ENCODE measurements at regions not wholly inside any gene's neighbourhood (a gene's known extent, or its start where the extent isn't known, plus 50 kb on each side); places are given as distances from the start of the nearest gene placed in this dataset.

GRCh38 chr9:90504486-90504885, 138.1 kb downstream of the DIRAS2 start:
- no peak for TF ChIP-seq GATA3 (IDR thresholded peaks at IDR 0.05; ENCODE audit: low read depth, low read length)
- TF ChIP-seq GATA2 (IDR thresholded peaks at IDR 0.05; ENCODE audit: low read depth, low read length) = no peak

Measured in SH-SY5Y (cell line).